GM19328 (cell line): ENCODE measurements at regions not wholly inside any gene's neighbourhood (a gene's known extent, or its start where the extent isn't known, plus 50 kb on each side); places are given as distances from the start of the nearest gene placed in this dataset.
"Not testable (repeated sequence)": the region's sequence is repeated elsewhere in the genome, so short reads cannot be mapped to it uniquely, and the experiment has no call there.

Experiments
- ATAC-seq: cut with Tn5 transposase; IDR thresholded peaks from one replicate; pipeline ENCODE4 v1.9.1; 2021; ENCODE audit warnings: mild to moderate bottlenecking, moderate library complexity; ENCODE audit not compliant: unreplicated experiment

- ATAC-seq = no peak
Measured at GRCh38 chr5:126044111-126044668, 379.0 kb upstream of the GRAMD2B start.

DNA sequence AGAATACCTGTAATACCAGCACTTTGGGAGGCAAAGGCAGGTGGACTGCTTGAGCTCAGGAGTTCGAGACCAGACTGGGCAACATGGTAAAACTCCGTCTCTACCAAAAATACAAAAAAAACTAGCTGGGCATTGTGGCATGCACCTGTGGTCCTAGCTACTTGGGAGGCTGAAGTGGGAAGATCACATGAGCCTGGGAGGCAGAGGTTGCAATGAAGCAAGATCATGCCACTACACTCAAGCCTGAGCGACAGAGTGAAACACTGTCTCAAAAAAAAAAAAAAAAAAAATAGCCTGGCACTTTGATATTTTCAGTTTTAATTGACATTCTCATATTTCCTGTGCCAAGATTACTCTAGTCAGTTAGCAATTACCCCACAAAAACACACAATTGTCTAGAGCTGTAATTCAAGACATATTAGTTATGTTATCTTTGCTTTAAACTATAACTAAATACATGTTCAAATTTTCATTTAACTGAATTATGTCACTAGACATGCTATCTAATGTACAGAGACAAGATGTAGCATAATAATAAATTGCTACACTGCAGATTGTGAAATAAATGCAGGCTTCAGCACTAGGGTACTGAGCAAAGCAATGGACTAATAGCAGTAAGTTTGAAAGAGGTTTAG is 378.2 kb upstream of the GRAMD2B start:
- no peak for ATAC-seq

GRCh38 chr5:126046318-126046717 is 376.9 kb upstream of the GRAMD2B start:
- ATAC-seq = no peak

- no peak for ATAC-seq
Measured at GRCh38 chr5:126046846-126047571, 376.2 kb upstream of the GRAMD2B start.

- no peak for ATAC-seq
Measured at GRCh38 chr5:126052120-126052519, 371.1 kb upstream of the GRAMD2B start.

DNA sequence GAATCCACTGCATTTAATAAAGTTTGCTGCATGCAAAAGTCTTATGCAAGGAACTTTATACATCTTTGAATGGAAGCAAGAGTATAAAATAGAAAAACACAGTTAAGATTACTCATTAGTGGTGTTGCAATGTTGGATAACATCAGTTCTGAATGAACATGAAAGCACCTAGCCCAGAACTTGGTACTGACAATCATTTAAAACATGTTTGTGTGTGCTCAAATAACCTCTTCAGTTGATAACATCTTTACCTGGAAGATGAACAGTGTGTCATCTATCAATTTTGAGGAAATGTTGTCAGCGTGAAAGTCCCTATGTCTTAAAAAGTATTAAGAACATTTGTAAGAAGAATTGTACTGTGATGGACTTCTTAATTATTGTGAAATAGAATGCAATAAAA is 370.4 kb upstream of the GRAMD2B start:
- no peak for ATAC-seq

GRCh38 chr5:126053630-126054029 is 369.6 kb upstream of the GRAMD2B start:
- ATAC-seq = no peak

DNA sequence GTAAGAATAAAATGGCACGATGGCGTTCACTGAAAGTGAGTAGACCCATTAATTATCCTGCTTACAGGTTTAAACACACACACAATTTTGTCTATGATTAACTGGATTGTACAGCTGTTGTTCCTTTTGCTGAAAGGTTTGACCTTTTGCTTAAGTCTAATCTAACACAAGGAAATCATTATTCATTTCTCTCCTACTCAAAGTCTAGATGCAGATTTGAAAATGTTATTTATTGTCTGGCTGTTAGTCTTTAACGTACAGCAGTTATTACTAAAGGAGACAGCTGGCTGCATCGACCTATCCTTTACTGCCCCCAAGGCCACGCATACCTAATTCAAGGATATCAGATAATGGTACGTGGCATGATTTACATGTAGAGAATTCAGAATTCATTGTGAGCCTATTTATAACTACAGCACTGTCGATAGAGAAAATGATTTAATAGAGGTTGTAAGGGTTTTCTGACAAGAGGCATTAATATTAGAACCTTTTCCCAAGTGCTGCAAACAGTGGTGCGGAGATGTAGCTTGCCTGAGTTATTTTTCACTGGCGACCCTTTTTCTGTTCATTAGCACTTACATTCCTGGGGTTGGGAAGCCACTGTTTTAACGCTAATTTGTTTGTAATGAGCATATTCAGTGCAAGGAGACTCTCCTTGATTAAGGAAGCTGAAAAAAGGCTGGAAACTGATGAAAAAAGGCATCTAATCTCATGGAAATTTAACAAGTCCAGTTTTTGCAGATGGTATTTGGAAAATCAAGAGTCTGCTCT is 368.4 kb upstream of the GRAMD2B start:
- ATAC-seq = no peak

GRCh38 chr5:126055348-126055729 is 367.9 kb upstream of the GRAMD2B start:
- ATAC-seq = no peak

DNA sequence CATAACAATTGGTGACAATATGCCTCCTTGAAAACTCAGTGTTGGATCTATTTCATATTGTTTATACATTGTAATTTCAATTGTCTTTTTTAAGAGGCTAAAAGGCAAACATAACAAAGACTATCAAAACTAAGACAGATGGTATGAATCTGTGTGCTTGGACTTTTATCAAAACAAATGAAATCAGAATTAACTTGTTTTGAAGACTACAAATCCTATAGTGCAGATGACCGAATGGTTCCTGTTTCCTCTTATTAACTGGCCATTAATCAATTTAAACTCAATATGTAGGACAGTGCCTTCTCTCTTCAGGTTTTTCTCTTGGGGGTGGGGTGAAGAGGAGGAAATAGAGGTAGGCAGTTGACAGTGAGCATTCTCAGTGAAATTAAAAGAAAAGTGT is 366.9 kb upstream of the GRAMD2B start:
- ATAC-seq = no peak

- ATAC-seq = no peak
Measured at GRCh38 chr5:126056851-126057622, 366.2 kb upstream of the GRAMD2B start.

- ATAC-seq = not testable (repeated sequence)
Measured at GRCh38 chr5:126058392-126058791, 364.8 kb upstream of the GRAMD2B start.

DNA sequence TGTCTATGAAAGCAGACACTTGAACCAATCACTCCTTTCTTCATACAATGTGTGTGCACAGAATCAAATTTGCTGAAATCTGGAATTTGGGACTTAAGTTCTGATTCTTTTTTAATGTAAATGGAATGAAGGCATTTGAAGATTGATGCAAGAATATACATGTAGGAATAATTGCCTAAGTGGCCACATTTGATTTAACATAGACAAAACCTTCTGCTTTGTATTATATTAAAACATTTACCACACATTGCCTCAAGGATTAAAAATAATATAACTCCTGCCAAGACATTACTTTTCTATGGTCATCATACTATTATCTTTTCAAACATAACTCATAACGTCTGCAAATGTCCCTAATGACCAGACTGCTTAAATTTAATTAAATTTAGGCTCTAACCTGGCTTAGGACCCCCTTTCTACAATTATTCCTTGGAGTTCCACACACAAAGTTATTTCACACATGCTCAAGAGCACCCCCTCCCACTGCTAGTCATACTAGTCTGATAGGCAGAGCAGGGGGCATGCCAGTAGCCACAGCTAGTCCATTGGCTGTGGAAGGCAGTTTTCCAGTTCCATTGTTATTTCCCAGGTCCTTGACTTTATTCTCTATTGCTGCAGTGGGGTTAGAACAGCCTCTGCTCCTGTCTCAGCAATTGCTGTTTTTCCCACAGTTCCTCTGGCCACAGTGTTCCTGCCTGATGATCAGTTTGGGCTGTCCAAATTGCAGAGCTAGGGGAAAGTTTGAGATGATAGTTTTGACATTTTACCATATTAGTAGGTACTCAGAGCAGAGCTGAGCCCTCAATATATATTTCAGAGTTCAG is 360.6 kb upstream of the GRAMD2B start:
- ATAC-seq = no peak

- ATAC-seq = no peak
Measured at GRCh38 chr5:126065061-126065460, 358.1 kb upstream of the GRAMD2B start.

DNA sequence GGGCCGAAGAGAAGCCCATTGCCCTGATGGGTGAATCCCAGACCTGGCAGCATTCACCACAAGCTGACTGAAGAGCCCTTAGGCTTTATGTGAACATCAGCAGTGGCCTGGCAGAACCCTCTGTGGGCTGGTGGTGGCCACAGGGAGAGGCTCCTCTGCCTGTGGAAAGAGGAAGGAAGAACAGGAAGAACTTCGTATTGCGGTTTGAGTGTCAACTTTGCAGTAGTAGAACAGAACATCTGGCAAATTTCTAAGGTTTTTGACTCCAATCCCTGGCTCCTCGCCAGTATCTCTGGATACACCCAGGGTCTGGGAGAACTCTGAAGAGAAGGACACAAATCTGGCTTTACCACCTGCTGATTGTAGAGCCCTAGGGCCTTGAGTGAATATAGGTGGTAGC is 356.4 kb upstream of the GRAMD2B start:
- no peak for ATAC-seq

DNA sequence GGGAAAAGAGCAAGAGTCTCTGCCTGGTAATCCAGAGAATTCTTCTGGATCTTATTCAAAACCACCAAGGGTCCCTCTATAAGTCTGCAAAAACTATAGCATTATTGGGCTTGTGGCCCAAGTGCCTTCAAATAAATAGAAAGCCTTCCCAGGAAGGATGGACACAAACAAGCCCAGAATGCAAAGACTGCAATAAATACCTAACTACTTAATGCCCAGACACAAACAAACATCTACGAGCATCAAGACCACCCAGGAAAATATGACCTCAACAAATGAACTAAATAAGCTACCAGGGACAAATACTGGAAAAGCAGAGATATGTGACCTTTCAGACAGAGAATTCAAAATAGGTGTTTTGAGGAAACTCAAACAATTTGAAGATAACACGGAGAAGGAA is 355.8 kb upstream of the GRAMD2B start:
- ATAC-seq = no peak

DNA sequence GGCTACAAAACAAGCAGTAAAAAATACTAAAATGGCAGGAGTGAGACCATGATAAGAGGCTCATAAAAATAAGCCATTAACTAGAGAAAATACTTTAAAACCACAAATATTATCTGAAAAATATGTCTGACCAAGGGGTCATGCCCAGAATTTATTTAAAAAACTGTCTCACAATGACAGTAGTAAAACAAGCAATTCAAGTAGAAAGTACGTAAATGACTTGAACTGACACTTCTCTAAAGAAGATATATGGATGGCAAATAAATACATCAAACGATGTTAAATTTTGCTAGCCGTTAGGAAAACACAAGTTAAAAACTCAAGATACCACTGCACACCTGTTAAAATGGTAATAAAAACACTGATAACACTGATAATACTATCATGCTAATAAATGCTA is 353.9 kb upstream of the GRAMD2B start:
- ATAC-seq = no peak

- no peak for ATAC-seq
Measured at GRCh38 chr5:126070481-126070880, 352.7 kb upstream of the GRAMD2B start.

DNA sequence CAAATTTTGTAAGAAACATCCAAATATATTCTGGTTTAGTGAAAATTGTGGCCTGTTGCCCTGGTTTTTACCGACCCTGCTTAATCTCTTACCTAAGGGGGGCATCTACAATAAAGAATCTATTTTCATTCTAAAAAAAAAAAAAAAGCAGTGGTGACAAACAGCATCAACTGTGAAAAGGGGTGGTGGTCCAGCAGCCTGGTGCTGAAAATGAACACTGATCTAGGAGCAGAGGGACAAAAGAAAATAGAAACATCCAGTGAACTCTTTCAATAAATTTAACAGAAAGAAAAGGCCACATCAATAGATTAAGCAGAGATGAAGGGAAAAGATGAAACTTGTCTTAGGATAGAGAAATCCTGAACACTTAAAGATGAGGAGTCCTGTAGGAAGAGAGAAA is 348.7 kb upstream of the GRAMD2B start:
- no peak for ATAC-seq

DNA sequence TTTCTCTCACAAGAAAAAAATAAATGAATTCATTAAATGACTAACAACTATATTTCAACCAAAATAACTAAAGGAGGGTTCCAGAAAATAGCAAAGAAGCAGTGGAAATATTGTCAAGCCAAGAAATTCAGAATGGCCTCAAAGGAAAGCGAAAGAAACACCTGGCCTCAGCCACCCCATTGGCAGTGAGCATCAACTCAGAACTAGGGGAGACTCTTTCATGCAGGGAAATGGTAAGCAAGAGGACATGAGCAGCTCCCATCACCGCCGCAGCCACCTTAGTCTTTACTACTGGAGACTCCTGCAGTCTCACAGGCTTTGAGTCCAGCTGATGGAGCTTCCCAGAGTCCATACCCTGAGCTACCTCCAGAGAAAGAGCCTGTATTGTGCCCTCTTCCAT is 343.9 kb upstream of the GRAMD2B start:
- ATAC-seq = no peak
